ENCODE measurements at regions not wholly inside any gene's neighbourhood (a gene's known extent, or its start where the extent isn't known, plus 50 kb on each side); places are given as distances from the start of the nearest gene placed in this dataset.

GRCh38 chr6:101018157-101018556 is 137.0 kb upstream of the ASCC3 start:
- 81 to 83% methylated on average over 3 of the region's 3 CpGs for WGBS, 2 donors
- Histone ChIP-seq H3K27ac (ENCODE audit: low read depth in 1 of 2, low read length in 1 of 2) (no peak overlapping the region), H3K9me3 (ENCODE audit: control insufficient read depth in 4 of 4, insufficient read depth in 3 of 4, low read length in 3 of 4) (peaks cover 0 to 4% (median 0%) of the 10 kb centered on the region in 4 donors), H3K4me1 (ENCODE audit: control insufficient read depth in 5 of 5, insufficient read depth in 5 of 5, low read length in 5 of 5) (no peaks in the 10 kb centered on the region), H3K36me3 (ENCODE audit: control insufficient read depth in 4 of 4, insufficient read depth in 4 of 4, low read length in 4 of 4) (no peaks in the 10 kb centered on the region), H3K9ac (ENCODE audit: insufficient read depth in 1 of 2, low read length in 2 of 2) (no peak overlapping the region), H3K27me3 (ENCODE audit: control insufficient read depth in 3 of 3, insufficient read depth in 3 of 3, low read length in 2 of 3) (no peaks in the 10 kb centered on the region), H3K4me3 (no peak overlapping the region)
- no peak for TF ChIP-seq CTCF (IDR thresholded peaks at IDR 0.05; ENCODE audit: control extremely low read depth, extremely low read depth)
- ATAC-seq (ENCODE audit: insufficient read depth, low FRiP score) (no peak), DNase-seq (no peak)

GRCh38 chr6:101021504-101021903 is 140.4 kb upstream of the ASCC3 start:
- no peak for ATAC-seq (ENCODE audit: insufficient read depth, low FRiP score)
- H3K9ac ChIP-seq (ENCODE audit: insufficient read depth in 1 of 2, low read length in 2 of 2) = no peak overlapping the region

GRCh38 chr6:101042966-101043365 is 161.8 kb upstream of the ASCC3 start:
- no peaks in the 10 kb centered on the region for H3K27me3 ChIP-seq (ENCODE audit: control insufficient read depth in 3 of 3, insufficient read depth in 3 of 3, low read length in 2 of 3)
- ATAC-seq (ENCODE audit: insufficient read depth, low FRiP score) (no peak), DNase-seq (no peak)
- no peak overlapping the region for H3K9ac ChIP-seq (ENCODE audit: insufficient read depth in 1 of 2, low read length in 2 of 2)
- no peaks in the 10 kb centered on the region for H3K9me3 ChIP-seq (ENCODE audit: control insufficient read depth in 4 of 4, insufficient read depth in 3 of 4, low read length in 3 of 4)
- WGBS, 2 donors = 78 to 86% methylated on average over 4 of the region's 4 CpGs
- H3K27ac ChIP-seq (ENCODE audit: low read depth in 1 of 2, low read length in 1 of 2) = no peak overlapping the region
- no peak for TF ChIP-seq CTCF (IDR thresholded peaks at IDR 0.05; ENCODE audit: control extremely low read depth, extremely low read depth)
- H3K4me1 ChIP-seq (ENCODE audit: control insufficient read depth in 5 of 5, insufficient read depth in 5 of 5, low read length in 5 of 5) = no peaks in the 10 kb centered on the region
- no peaks in the 10 kb centered on the region for H3K36me3 ChIP-seq (ENCODE audit: control insufficient read depth in 4 of 4, insufficient read depth in 4 of 4, low read length in 4 of 4)
- H3K4me3 ChIP-seq = no peak overlapping the region

More at GRCh38 chr6:101021504-101021903, 140.4 kb upstream of the ASCC3 start:
- H3K27me3 ChIP-seq (ENCODE audit: control insufficient read depth in 3 of 3, insufficient read depth in 3 of 3, low read length in 2 of 3) = no peaks in the 10 kb centered on the region
- H3K36me3 ChIP-seq (ENCODE audit: control insufficient read depth in 4 of 4, insufficient read depth in 4 of 4, low read length in 4 of 4) = no peaks in the 10 kb centered on the region
- H3K4me1 ChIP-seq (ENCODE audit: control insufficient read depth in 5 of 5, insufficient read depth in 5 of 5, low read length in 5 of 5) = no peaks in the 10 kb centered on the region
- H3K27ac ChIP-seq (ENCODE audit: low read depth in 1 of 2, low read length in 1 of 2) = no peak overlapping the region
- no peak for TF ChIP-seq CTCF (IDR thresholded peaks at IDR 0.05; ENCODE audit: control extremely low read depth, extremely low read depth)
- H3K4me3 ChIP-seq = no peak overlapping the region
- no peak for DNase-seq
- H3K9me3 ChIP-seq (ENCODE audit: control insufficient read depth in 4 of 4, insufficient read depth in 3 of 4, low read length in 3 of 4) = peaks cover 0 to 10% (median 2%) of the 10 kb centered on the region in 4 donors

GRCh38 chr6:101058296-101058695 is 177.2 kb upstream of the ASCC3 start:
- H3K36me3 ChIP-seq (ENCODE audit: control insufficient read depth in 4 of 4, insufficient read depth in 4 of 4, low read length in 4 of 4) = no peaks in the 10 kb centered on the region
- 62 to 80% methylated on average over 1 of the region's 1 CpG for WGBS, 2 donors
- H3K9ac ChIP-seq (ENCODE audit: insufficient read depth in 1 of 2, low read length in 2 of 2) = no peak overlapping the region
- ATAC-seq (ENCODE audit: insufficient read depth, low FRiP score) (no peak), DNase-seq (no peak)
- no peak overlapping the region for H3K4me3 ChIP-seq
- H3K27ac ChIP-seq (ENCODE audit: low read depth in 1 of 2, low read length in 1 of 2) = no peak overlapping the region
- TF ChIP-seq CTCF (IDR thresholded peaks at IDR 0.05; ENCODE audit: control extremely low read depth, extremely low read depth) = no peak
- peaks cover 0 to 13% (median 3%) of the 10 kb centered on the region in 4 donors for H3K9me3 ChIP-seq (ENCODE audit: control insufficient read depth in 4 of 4, insufficient read depth in 3 of 4, low read length in 3 of 4)
- H3K27me3 ChIP-seq (ENCODE audit: control insufficient read depth in 3 of 3, insufficient read depth in 3 of 3, low read length in 2 of 3) = no peaks in the 10 kb centered on the region
- no peaks in the 10 kb centered on the region for H3K4me1 ChIP-seq (ENCODE audit: control insufficient read depth in 5 of 5, insufficient read depth in 5 of 5, low read length in 5 of 5)
